ENCODE measurements at regions not wholly inside any gene's neighbourhood (a gene's known extent, or its start where the extent isn't known, plus 50 kb on each side); places are given as distances from the start of the nearest gene placed in this dataset.

- Histone ChIP-seq H3K4me1 (peaks cover 33% of the 10 kb centered on the region), H3K9me3 (replicated peaks) (no peaks in the 10 kb centered on the region), H3K36me3 (no peaks in the 10 kb centered on the region), H3K27me3 (ENCODE audit: low read depth) (no peaks in the 10 kb centered on the region), H3K27ac (replicated peaks) (no peak overlapping the region), H3K4me3 (no peak overlapping the region)
- TF ChIP-seq CTCF (IDR thresholded peaks at IDR 0.05; ENCODE audit: borderline replicate concordance): no peak
- intact Hi-C loops (cut with micrococcal nuclease): no loop called here
- DNase-seq: no peak
Measured at GRCh38 chr3:177831361-177831760, 634.1 kb upstream of the TBL1XR1 start.

- H3K9me3 ChIP-seq (replicated peaks): no peaks in the 10 kb centered on the region
- peaks cover 33% of the 10 kb centered on the region for H3K4me1 ChIP-seq
- peak overlapping the region; percentile 24 for H3K27ac ChIP-seq (replicated peaks)
- TF ChIP-seq CTCF (IDR thresholded peaks at IDR 0.05; ENCODE audit: borderline replicate concordance): no peak
- no peaks in the 10 kb centered on the region for H3K27me3 ChIP-seq (ENCODE audit: low read depth)
- intact Hi-C loops (cut with micrococcal nuclease): no loop called here
- H3K4me3 ChIP-seq: no peak overlapping the region
- DNase-seq: no peak
- no peaks in the 10 kb centered on the region for H3K36me3 ChIP-seq
Measured at GRCh38 chr3:177832880-177833279, 635.6 kb upstream of the TBL1XR1 start.

- no peaks in the 10 kb centered on the region for H3K36me3 ChIP-seq
- no peaks in the 10 kb centered on the region for H3K27me3 ChIP-seq (ENCODE audit: low read depth)
- no peaks in the 10 kb centered on the region for H3K9me3 ChIP-seq (replicated peaks)
- peaks cover 33% of the 10 kb centered on the region for H3K4me1 ChIP-seq
- peak overlapping the region; percentile 24 for H3K27ac ChIP-seq (replicated peaks)
- intact Hi-C loops (cut with micrococcal nuclease): no loop called here
- DNase-seq: no peak
- no peak overlapping the region for H3K4me3 ChIP-seq
- TF ChIP-seq CTCF (IDR thresholded peaks at IDR 0.05; ENCODE audit: borderline replicate concordance): no peak
Measured at GRCh38 chr3:177833332-177833731, 636.0 kb upstream of the TBL1XR1 start.

GRCh38 chr3:177835008-177835407, 637.7 kb upstream of the TBL1XR1 start:
- DNase-seq: no peak
- intact Hi-C loops (cut with micrococcal nuclease): no loop called here
- H3K4me3 ChIP-seq: no peak overlapping the region
- H3K4me1 ChIP-seq: peaks cover 28% of the 10 kb centered on the region
- no peaks in the 10 kb centered on the region for H3K36me3 ChIP-seq
- no peak overlapping the region for H3K27ac ChIP-seq (replicated peaks)
- H3K27me3 ChIP-seq (ENCODE audit: low read depth): no peaks in the 10 kb centered on the region
- no peaks in the 10 kb centered on the region for H3K9me3 ChIP-seq (replicated peaks)
- TF ChIP-seq CTCF (IDR thresholded peaks at IDR 0.05; ENCODE audit: borderline replicate concordance): no peak

GRCh38 chr3:177835917-177836316, 638.6 kb upstream of the TBL1XR1 start:
- no peaks in the 10 kb centered on the region for H3K36me3 ChIP-seq
- H3K9me3 ChIP-seq (replicated peaks): no peaks in the 10 kb centered on the region
- no peaks in the 10 kb centered on the region for H3K27me3 ChIP-seq (ENCODE audit: low read depth)
- no peak overlapping the region for H3K27ac ChIP-seq (replicated peaks)
- no peak overlapping the region for H3K4me3 ChIP-seq
- H3K4me1 ChIP-seq: peaks cover 19% of the 10 kb centered on the region
- no peak for DNase-seq
- no peak for TF ChIP-seq CTCF (IDR thresholded peaks at IDR 0.05; ENCODE audit: borderline replicate concordance)
- intact Hi-C loops (cut with micrococcal nuclease): no loop called here

GRCh38 chr3:177836671-177837070, 639.4 kb upstream of the TBL1XR1 start:
- intact Hi-C loops (cut with micrococcal nuclease): no loop called here
- TF ChIP-seq CTCF (IDR thresholded peaks at IDR 0.05; ENCODE audit: borderline replicate concordance): no peak
- Histone ChIP-seq H3K27ac (replicated peaks) (no peak overlapping the region), H3K36me3 (no peaks in the 10 kb centered on the region), H3K27me3 (ENCODE audit: low read depth) (no peaks in the 10 kb centered on the region), H3K4me3 (no peak overlapping the region), H3K4me1 (peaks cover 15% of the 10 kb centered on the region), H3K9me3 (replicated peaks) (no peaks in the 10 kb centered on the region)
- no peak for DNase-seq

Measured in left ventricle myocardium inferior (tissue), 1 donor.